Activated T-helper 1 cell treated with Interleukin-2 at 50 U/mL for 16 hours (primary cell): ENCODE measurements at regions not wholly inside any gene's neighbourhood (a gene's known extent, or its start where the extent isn't known, plus 50 kb on each side); places are given as distances from the start of the nearest gene placed in this dataset.
"Not testable (repeated sequence)": the region's sequence is repeated elsewhere in the genome, so short reads cannot be mapped to it uniquely, and the experiment has no call there.

ENCODE experiments used
- DNase-seq: peaks from one replicate; pipeline ENCODE4 v3.0.0-alpha.2; 2020; ENCODE audit warnings: low read depth

- DNase-seq, result no peak
Measured at GRCh38 chr7:68246189-68246633, 1249.6 kb downstream of the TYW1 start.

GRCh38 chr7:68247126-68247525 is 1250.5 kb downstream of the TYW1 start:
- no peak for DNase-seq

- no peak for DNase-seq
Measured at GRCh38 chr7:68247571-68247970, 1250.9 kb downstream of the TYW1 start.

- DNase-seq, result no peak
Measured at GRCh38 chr7:68248973-68249372, 1252.3 kb downstream of the TYW1 start.

GRCh38 chr7:68249611-68250010 is 1253.0 kb downstream of the TYW1 start:
- no peak for DNase-seq

GRCh38 chr7:68250143-68250542 is 1253.5 kb downstream of the TYW1 start:
- DNase-seq, result no peak

- not testable (repeated sequence) for DNase-seq
Measured at GRCh38 chr7:68254815-68255214, 1258.2 kb downstream of the TYW1 start.

- DNase-seq, result no peak
Measured at GRCh38 chr7:68256295-68256694, 1259.7 kb downstream of the TYW1 start.

- DNase-seq, result no peak
Measured at GRCh38 chr7:68258609-68259008, 1262.0 kb downstream of the TYW1 start.

- no peak for DNase-seq
Measured at GRCh38 chr7:68265258-68265657, 1268.6 kb downstream of the TYW1 start.

- DNase-seq, result no peak
Measured at GRCh38 chr7:68266004-68266579, 1269.5 kb downstream of the TYW1 start.

- DNase-seq, result no peak
Measured at GRCh38 chr7:68267486-68267885, 1270.9 kb downstream of the TYW1 start.

GRCh38 chr7:68269405-68269804 is 1272.8 kb downstream of the TYW1 start:
- DNase-seq, result no peak

GRCh38 chr7:68272507-68272906 is 1275.9 kb downstream of the TYW1 start:
- no peak for DNase-seq

GRCh38 chr7:68276725-68277124 is 1280.1 kb downstream of the TYW1 start:
- no peak for DNase-seq

- DNase-seq, result no peak
Measured at GRCh38 chr7:68279827-68280400, 1283.3 kb downstream of the TYW1 start.

- DNase-seq, result no peak
Measured at GRCh38 chr7:68280931-68281330, 1284.3 kb downstream of the TYW1 start.

- DNase-seq, result no peak
Measured at GRCh38 chr7:68288144-68288593, 1291.5 kb downstream of the TYW1 start.

- no peak for DNase-seq
Measured at GRCh38 chr7:68291710-68292109, 1295.1 kb downstream of the TYW1 start.

GRCh38 chr7:68295386-68295785 is 1298.8 kb downstream of the TYW1 start:
- DNase-seq, result no peak

GRCh38 chr7:68304536-68304935 is 1293.7 kb upstream of the AUTS2 start:
- DNase-seq, result no peak

GRCh38 chr7:68306692-68307107 is 1291.6 kb upstream of the AUTS2 start:
- no peak for DNase-seq

- no peak for DNase-seq
Measured at GRCh38 chr7:68309271-68309670, 1289.0 kb upstream of the AUTS2 start.

- DNase-seq, result no peak
Measured at GRCh38 chr7:68309806-68310205, 1288.5 kb upstream of the AUTS2 start.
